GM12891 (cell line): ENCODE measurements at regions not wholly inside any gene's neighbourhood (a gene's known extent, or its start where the extent isn't known, plus 50 kb on each side); places are given as distances from the start of the nearest gene placed in this dataset.

Experiments
- PAX5 ChIP-seq: IDR thresholded peaks from 2 replicates; pipeline ENCODE4 v1.6.1; 2011; ENCODE audit warnings: low read length, moderate library complexity, mild to moderate bottlenecking; ENCODE audit not compliant: insufficient read depth, severe bottlenecking
- POLR2A ChIP-seq: IDR thresholded peaks from 2 replicates; pipeline ENCODE4 v1.6.1; 2011; ENCODE audit warnings: low read depth, low read length, control low read depth
- POLR2AphosphoS5 ChIP-seq: IDR thresholded peaks from 2 replicates; pipeline ENCODE4 v1.6.1; 2011; ENCODE audit warnings: low read depth, low read length, control low read depth
- SPI1 ChIP-seq: IDR thresholded peaks from 2 replicates; pipeline ENCODE4 v1.6.1; 2011; ENCODE audit warnings: low read depth, low read length, control low read depth
- TAF1 ChIP-seq: IDR thresholded peaks from 2 replicates; pipeline ENCODE4 v1.6.1; 2011; ENCODE audit warnings: low read depth, low read length, control low read depth

- TF ChIP-seq POLR2A: no peak
- no peak for TF ChIP-seq POLR2AphosphoS5
- TF ChIP-seq TAF1: no peak
- TF ChIP-seq PAX5: no peak
- no peak for TF ChIP-seq SPI1
Observed at GRCh38 chr5:145340099-145340498, 495.0 kb downstream of the PRELID2 start.
